ENCODE measurements at regions not wholly inside any gene's neighbourhood (a gene's known extent, or its start where the extent isn't known, plus 50 kb on each side); places are given as distances from the start of the nearest gene placed in this dataset.

- ATAC-seq (ENCODE audit: low read depth) (no peak), DNase-seq (no peak)
- Mint-ChIP-seq H3K27me3 (no peaks in the 10 kb centered on the region), H3K4me1 (no peaks in the 10 kb centered on the region), H3K27ac (no peak overlapping the region), H3K36me3 (ENCODE audit: low read depth) (no peaks in the 10 kb centered on the region), H3K9me3 (peaks cover 2% of the 10 kb centered on the region), H3K4me3 (no peak overlapping the region)
- POLR2A ChIA-PET, result no interaction called here
- no peak for TF ChIP-seq CTCF (IDR thresholded peaks at IDR 0.05)
- intact Hi-C loops (cut with micrococcal nuclease), result no loop called here
- CTCF ChIA-PET, result no interaction called here
Measured at GRCh38 chr14:87628129-87628528, 364.9 kb downstream of the GALC start.

GRCh38 chr14:87626266-87626665 is 366.7 kb downstream of the GALC start:
- no peak for TF ChIP-seq CTCF (IDR thresholded peaks at IDR 0.05)
- CTCF ChIA-PET, result no interaction called here

GRCh38 chr14:87623616-87624015 is 369.4 kb downstream of the GALC start:
- H3K27ac Mint-ChIP-seq, result no peak overlapping the region
- ATAC-seq (ENCODE audit: low read depth), result no peak
- POLR2A ChIA-PET, result no interaction called here

More at GRCh38 chr14:87626266-87626665, 366.7 kb downstream of the GALC start:
- Mint-ChIP-seq H3K36me3 (ENCODE audit: low read depth) (no peaks in the 10 kb centered on the region), H3K4me1 (no peaks in the 10 kb centered on the region), H3K9me3 (peaks cover 9% of the 10 kb centered on the region), H3K4me3 (no peak overlapping the region), H3K27me3 (no peaks in the 10 kb centered on the region), H3K27ac (no peak overlapping the region)
- ATAC-seq (ENCODE audit: low read depth) (no peak), DNase-seq (no peak)
- intact Hi-C loops (cut with micrococcal nuclease), result no loop called here
- POLR2A ChIA-PET, result no interaction called here

GRCh38 chr14:87617079-87617478 is 375.9 kb downstream of the GALC start:
- ChIA-PET POLR2A (no interaction called here), CTCF (no interaction called here)
- Mint-ChIP-seq H3K4me3 (no peak overlapping the region), H3K27ac (no peak overlapping the region), H3K27me3 (no peaks in the 10 kb centered on the region), H3K4me1 (no peaks in the 10 kb centered on the region), H3K9me3 (peaks cover 16% of the 10 kb centered on the region), H3K36me3 (ENCODE audit: low read depth) (no peaks in the 10 kb centered on the region)
- no peak for DNase-seq
- TF ChIP-seq CTCF (IDR thresholded peaks at IDR 0.05), result no peak
- no peak for ATAC-seq (ENCODE audit: low read depth)
- intact Hi-C loops (cut with micrococcal nuclease), result no loop called here

More at GRCh38 chr14:87623616-87624015, 369.4 kb downstream of the GALC start:
- no peaks in the 10 kb centered on the region for H3K27me3 Mint-ChIP-seq
- H3K36me3 Mint-ChIP-seq (ENCODE audit: low read depth), result no peaks in the 10 kb centered on the region
- H3K4me1 Mint-ChIP-seq, result no peaks in the 10 kb centered on the region
- no peak overlapping the region for H3K4me3 Mint-ChIP-seq
- no peak for DNase-seq
- H3K9me3 Mint-ChIP-seq, result peaks cover 17% of the 10 kb centered on the region
- intact Hi-C loops (cut with micrococcal nuclease), result no loop called here
- CTCF ChIA-PET, result no interaction called here
- TF ChIP-seq CTCF (IDR thresholded peaks at IDR 0.05), result no peak

GRCh38 chr14:87615822-87616679 is 376.9 kb downstream of the GALC start:
- Mint-ChIP-seq H3K27ac (no peak overlapping the region), H3K27me3 (no peaks in the 10 kb centered on the region), H3K4me3 (no peak overlapping the region), H3K9me3 (peaks cover 11% of the 10 kb centered on the region), H3K36me3 (ENCODE audit: low read depth) (no peaks in the 10 kb centered on the region), H3K4me1 (no peaks in the 10 kb centered on the region)
- ChIA-PET CTCF (interaction anchor here (1.0 kb wide), 1 partner anchor 9 kb away, joined by 4 read pairs; no protein-coding TSS in a partner anchor), POLR2A (no interaction called here)
- no peak for TF ChIP-seq CTCF (IDR thresholded peaks at IDR 0.05)
- ATAC-seq (ENCODE audit: low read depth), result no peak
- no peak for DNase-seq
- intact Hi-C loops (cut with micrococcal nuclease), result no loop called here
